HG02884 (cell line): ENCODE measurements at regions not wholly inside any gene's neighbourhood (a gene's known extent, or its start where the extent isn't known, plus 50 kb on each side); places are given as distances from the start of the nearest gene placed in this dataset.
"Not testable (repeated sequence)": the region's sequence is repeated elsewhere in the genome, so short reads cannot be mapped to it uniquely, and the experiment has no call there.

Source experiments
- ATAC-seq: cut with Tn5 transposase; IDR thresholded peaks from one replicate; pipeline ENCODE4 v1.9.1; 2021; ENCODE audit warnings: mild to moderate bottlenecking, moderate library complexity; ENCODE audit not compliant: unreplicated experiment

GRCh38 chr9:85344901-85345300 is 396.9 kb downstream of the AGTPBP1 start:
- ATAC-seq: no peak

GRCh38 chr9:85339338-85339737 is 402.4 kb downstream of the AGTPBP1 start:
- no peak for ATAC-seq

DNA sequence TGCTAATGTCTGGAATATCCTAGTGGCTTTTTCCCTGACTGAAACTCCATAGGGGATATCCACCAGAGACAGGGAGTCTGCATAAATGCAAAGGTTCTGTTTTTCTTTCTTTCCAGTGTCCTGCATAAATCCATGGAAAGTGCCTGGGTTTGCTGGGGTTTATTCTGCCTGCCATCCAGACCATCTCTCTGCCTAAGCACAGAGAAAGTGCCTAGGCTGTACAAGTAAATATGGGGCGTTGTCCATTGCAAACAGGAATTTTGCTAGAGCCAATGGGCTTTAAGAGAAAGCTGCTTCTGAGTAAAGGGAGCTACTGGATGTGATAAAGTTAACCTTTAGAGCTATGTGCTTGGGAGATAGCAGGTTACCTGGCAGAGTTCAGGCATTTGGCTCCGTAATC is 407.5 kb downstream of the AGTPBP1 start:
- ATAC-seq: no peak

- ATAC-seq: no peak
Measured at GRCh38 chr9:85332487-85332886, 409.3 kb downstream of the AGTPBP1 start.

DNA sequence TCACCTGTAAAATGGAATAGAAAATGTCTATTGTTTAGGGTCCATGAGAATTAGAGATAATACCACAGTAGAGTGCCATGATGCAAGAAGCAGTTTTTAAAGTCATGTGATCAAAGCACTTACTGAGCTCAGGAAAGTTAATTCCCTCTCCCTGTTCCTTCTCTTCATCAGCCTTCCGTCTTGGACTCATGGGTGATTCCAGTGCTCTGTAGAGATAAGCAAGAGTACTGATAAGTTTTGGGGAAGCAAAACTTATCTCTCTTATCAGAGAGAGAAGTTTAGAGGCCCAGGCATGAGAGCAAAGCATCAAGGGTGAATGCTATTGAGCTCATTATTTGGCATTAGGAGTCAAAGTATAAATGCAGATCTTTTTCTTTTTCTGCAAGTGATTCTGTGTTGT is 410.1 kb downstream of the AGTPBP1 start:
- ATAC-seq: no peak

DNA sequence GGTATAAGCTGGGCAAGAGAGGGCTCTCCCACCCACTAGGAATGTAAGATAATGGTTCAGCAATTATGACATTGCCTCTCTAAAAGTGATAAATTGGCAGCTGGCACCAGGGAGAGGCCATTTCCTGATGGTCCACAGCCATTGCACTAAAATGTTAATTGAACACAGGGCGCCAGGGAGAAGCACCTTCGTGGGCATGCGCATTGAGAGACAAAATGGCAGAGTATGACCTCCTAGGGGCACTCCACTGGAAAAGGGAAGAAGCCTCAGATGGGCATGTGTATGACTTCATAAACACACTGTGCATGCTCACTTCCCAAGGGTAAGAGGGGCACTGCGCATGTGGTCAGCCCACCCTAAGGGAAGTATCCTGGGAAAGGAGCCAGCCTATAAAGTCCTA is 419.2 kb downstream of the AGTPBP1 start:
- ATAC-seq: no peak

GRCh38 chr9:85321561-85321960 is 420.2 kb downstream of the AGTPBP1 start:
- no peak for ATAC-seq

- no peak for ATAC-seq
Measured at GRCh38 chr9:85319936-85320656, 421.7 kb downstream of the AGTPBP1 start.

GRCh38 chr9:85315535-85315934 is 426.2 kb downstream of the AGTPBP1 start:
- ATAC-seq: not testable (repeated sequence)

- no peak for ATAC-seq
Measured at GRCh38 chr9:85310573-85310972, 431.2 kb downstream of the AGTPBP1 start.

- ATAC-seq: no peak
Measured at GRCh38 chr9:85303757-85304134, 438.0 kb downstream of the AGTPBP1 start.

GRCh38 chr9:85302938-85303756 is 438.6 kb downstream of the AGTPBP1 start:
- ATAC-seq: no peak

DNA sequence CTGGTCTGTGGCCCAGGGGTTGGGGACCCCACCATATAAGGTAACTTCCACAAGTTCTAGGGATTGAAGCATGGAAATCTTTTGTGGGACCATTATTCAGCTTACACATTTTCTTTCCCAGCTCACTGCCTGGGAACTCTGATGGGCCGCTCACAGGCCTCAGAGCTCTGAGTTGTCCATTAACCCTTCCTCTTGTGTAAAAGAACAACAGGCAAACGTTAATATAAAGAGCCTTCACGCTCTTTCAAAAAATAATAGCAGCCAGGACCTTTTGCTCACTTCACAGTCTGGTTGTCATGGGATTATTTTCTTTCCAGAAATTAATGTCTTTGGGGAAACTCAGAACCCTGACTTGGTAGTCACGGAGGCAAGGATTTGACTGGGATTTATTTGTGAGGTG is 443.3 kb downstream of the AGTPBP1 start:
- ATAC-seq: no peak

- ATAC-seq: not testable (repeated sequence)
Measured at GRCh38 chr9:85295244-85295643, 446.5 kb downstream of the AGTPBP1 start.

DNA sequence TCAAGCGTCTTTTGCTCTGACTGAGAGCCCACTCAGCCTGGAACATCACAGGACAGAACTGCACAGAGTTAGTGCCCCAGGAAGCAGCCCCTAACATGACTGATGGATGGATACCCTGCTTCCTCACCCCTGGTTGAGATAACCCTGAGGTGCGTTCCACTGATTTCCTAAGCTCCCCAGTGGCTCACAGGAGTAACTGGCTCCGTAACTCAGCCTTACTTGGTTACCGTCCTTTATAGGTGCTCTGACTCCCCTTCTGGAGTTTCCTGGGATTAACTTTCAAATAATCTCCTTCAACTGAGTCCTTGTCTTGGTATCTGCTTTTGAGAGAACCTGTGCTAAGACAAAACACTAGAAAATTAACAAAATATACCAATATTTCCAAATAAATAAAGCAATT is 449.5 kb downstream of the AGTPBP1 start:
- no peak for ATAC-seq

- ATAC-seq: no peak
Measured at GRCh38 chr9:85291266-85291665, 450.5 kb downstream of the AGTPBP1 start.

DNA sequence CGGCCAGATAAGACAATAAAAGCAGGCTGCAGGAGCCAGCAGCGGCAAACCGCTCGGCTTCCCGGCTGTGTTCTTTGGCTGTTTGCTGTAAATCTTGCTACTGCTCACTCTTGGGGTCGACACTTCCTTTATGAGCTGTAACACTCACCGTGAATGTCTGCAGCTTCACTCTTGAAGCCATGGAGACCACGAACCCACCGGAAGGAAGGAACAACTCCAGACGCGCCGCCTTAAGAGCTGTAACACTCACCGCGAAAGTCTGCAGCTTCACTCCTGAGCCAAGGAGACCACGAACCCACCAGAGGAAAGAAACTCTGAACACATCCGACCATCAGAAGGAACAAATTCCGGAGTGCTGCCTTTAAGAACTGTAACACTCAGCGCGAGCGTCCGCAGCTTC is 451.7 kb downstream of the AGTPBP1 start:
- ATAC-seq: no peak

DNA sequence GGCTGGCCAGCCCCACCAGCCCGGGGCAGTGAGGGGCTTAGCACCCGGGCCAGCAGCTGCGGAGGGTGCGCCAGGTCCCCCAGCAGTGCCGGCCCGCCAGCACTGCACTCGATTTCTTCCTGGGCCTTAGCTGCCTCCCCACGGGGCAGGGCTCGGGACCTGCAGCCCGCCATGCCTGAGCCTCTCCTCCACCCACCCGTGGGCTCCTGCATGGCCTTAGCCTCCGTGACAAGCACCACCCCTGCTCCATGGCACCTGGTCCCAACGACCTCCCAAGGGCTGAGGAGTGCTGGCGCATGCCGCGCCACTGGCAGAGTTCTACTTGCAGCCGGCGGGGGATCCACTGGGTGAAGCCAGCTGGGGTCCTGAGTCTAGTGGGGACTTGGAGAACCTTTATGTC is 452.6 kb downstream of the AGTPBP1 start:
- no peak for ATAC-seq

GRCh38 chr9:85283421-85283820 is 458.3 kb downstream of the AGTPBP1 start:
- ATAC-seq: no peak

- ATAC-seq: no peak
Measured at GRCh38 chr9:85278769-85279168, 463.0 kb downstream of the AGTPBP1 start.

GRCh38 chr9:85276741-85277140 is 465.0 kb downstream of the AGTPBP1 start:
- ATAC-seq: no peak

DNA sequence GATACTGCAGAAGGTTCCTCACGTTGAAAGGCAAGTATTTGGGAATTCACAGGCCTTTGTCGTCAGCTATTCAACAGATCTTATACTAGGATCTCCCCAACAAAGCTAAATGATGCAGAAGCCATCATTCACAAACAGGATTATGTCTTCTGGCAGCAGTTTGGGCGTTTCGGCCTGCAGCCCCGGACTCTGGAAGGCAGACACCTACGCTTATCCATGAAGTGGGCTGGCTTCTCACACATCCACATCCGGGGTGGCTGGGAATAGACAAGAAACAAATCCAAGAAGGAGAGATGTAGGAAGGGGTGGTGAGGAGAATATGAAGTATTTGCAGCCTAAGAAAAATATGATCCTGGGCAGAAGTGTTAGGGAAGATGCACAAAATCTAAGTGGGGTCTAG is 471.9 kb downstream of the AGTPBP1 start:
- no peak for ATAC-seq
